K562 (cell line): ENCODE measurements at regions not wholly inside any gene's neighbourhood (a gene's known extent, or its start where the extent isn't known, plus 50 kb on each side); places are given as distances from the start of the nearest gene placed in this dataset.

Experiments used
- GABPA ChIP-seq: fragments of 200-800 bp; sonication (Bioruptor generic); conservative IDR thresholded peaks from 2 replicates; pipeline ENCODE4 v1.6.1; 2016; ENCODE audit warnings: low read depth, missing genetic modification characterization, missing compliant biosample characterization
- MAFF ChIP-seq: IDR thresholded peaks from 2 replicates; pipeline ENCODE4 v1.6.1; 2012; ENCODE audit warnings: low read length, improper control_type of control experiment
- RCOR1 ChIP-seq, 2 experiments: IDR thresholded peaks; 2 replicates each; pipeline ENCODE4 v1.6.1; 2012; ENCODE audit warnings: low read depth in 2 of 2, low read length in 2 of 2, borderline replicate concordance in 1 of 2, improper control_type of control experiment in 1 of 2
- SMC3 ChIP-seq: conservative IDR thresholded peaks from 2 replicates; pipeline ENCODE4 v1.6.1; 2011; ENCODE audit warnings: low read depth, low read length, improper control_type of control experiment; ENCODE audit not compliant: insufficient read depth
- SPI1 ChIP-seq: IDR thresholded peaks from 2 replicates; pipeline ENCODE4 v1.6.1; 2011; ENCODE audit warnings: low read depth, low read length, control low read depth, borderline replicate concordance

DNA sequence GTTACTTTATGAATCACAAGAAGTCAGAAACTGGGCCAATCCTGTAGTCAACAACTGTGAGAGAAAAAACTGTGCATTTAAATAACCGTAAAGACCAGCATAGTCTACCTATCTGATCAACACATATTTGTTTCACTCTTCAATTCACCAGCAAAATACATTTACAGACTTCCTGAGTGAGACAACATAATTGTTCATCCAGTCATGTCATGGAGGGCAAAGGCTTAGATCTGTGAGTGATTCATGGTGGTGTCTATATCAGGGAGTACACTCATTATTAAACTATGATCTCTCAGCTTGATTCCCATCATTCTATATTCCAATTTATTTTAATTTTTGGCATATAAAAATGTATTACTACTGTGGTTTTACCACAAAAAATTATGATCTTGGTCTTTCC, 694.6 kb downstream of the DNAH5 start:
- TF ChIP-seq RCOR1 (IDR thresholded peaks at IDR 0.05; ENCODE audit: borderline replicate concordance in 1 of 2, low read depth in 2 of 2, low read length in 2 of 2) (no peak), SMC3 (no peak), MAFF (no peak), SPI1 (no peak), GABPA (tag) (no peak)
